ENCODE measurements at regions not wholly inside any gene's neighbourhood (a gene's known extent, or its start where the extent isn't known, plus 50 kb on each side); places are given as distances from the start of the nearest gene placed in this dataset.

DNA sequence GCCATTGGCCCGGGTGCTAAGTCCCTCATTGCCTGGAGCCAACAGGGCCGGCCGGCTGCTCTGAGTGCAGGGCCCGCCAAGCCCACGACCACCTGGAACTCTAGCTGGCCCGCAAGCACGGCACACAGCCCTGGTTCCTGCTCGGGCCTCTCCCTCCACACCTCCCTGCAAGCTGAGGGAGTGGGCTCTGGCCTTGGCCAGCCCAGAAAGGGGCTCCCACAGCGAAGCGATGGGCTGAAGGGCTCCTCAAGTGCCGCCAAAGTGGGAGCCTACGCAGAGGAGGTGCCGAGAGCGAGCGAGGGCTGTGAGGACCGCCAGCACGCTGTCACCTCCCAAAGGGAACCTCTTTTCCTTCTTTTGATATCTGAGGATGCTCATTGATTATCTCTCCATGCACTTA lies 283.4 kb downstream of the PRDM2 start:
- Histone ChIP-seq H3K79me2 (ENCODE audit: insufficient read depth, low read length) (no peaks in the 10 kb centered on the region), H2AFZ (ENCODE audit: insufficient read depth, low read depth, low read length, poor library complexity, severe bottlenecking) (no peak overlapping the region), H3K4me1 (ENCODE audit: control insufficient read depth in 1 of 2, insufficient read depth in 2 of 2, low read length in 2 of 2) (no peaks in the 10 kb centered on the region), H3K9me3 (replicated peaks in 1 of 2; ENCODE audit: control insufficient read depth in 1 of 2, insufficient read depth in 1 of 2, low read length in 2 of 2) (no peaks in the 10 kb centered on the region), H3K27me3 (ENCODE audit: control insufficient read depth in 2 of 2, insufficient read depth in 2 of 2, low read length in 2 of 2) (no peaks in the 10 kb centered on the region), H4K20me1 (ENCODE audit: insufficient read depth, low read length) (no peaks in the 10 kb centered on the region), H3K4me2 (replicated peaks; ENCODE audit: extremely low read depth, low read length, poor library complexity, severe bottlenecking) (no peak overlapping the region), H3K9ac (ENCODE audit: insufficient read depth, low read length, poor library complexity, severe bottlenecking) (no peak overlapping the region), H3K36me3 (replicated peaks in 1 of 2; ENCODE audit: control insufficient read depth in 1 of 2, insufficient read depth in 2 of 2, low read length in 2 of 2) (no peaks in the 10 kb centered on the region), H3K27ac (ENCODE audit: low read depth in 1 of 2, low read length in 2 of 2) (no peak overlapping the region), H3K4me3 (replicated peaks in 1 of 3; ENCODE audit: low read depth in 2 of 3, low read length in 3 of 3) (no peak overlapping the region)
- intact Hi-C loops (cut with micrococcal nuclease): no loop called here
- no peaks in the 10 kb centered on the region for H3K4me1 Mint-ChIP-seq
- TF ChIP-seq CTCF (IDR thresholded peaks at IDR 0.05): no peak
- no peak for DNase-seq
- H3K27me3 Mint-ChIP-seq (ENCODE audit: low read depth in 3 of 3): peaks cover 2 to 3% (median 2%) of the 10 kb centered on the region in 3 donors
- no peak overlapping the region for H3K4me3 Mint-ChIP-seq
- peaks cover 2 to 11% (median 3%) of the 10 kb centered on the region in 7 donors for H3K9me3 Mint-ChIP-seq
- 96% methylated on average over 15 of the region's 17 CpGs for WGBS (ENCODE audit: insufficient coverage)
- no peaks in the 10 kb centered on the region for H3K36me3 Mint-ChIP-seq
- no peak overlapping the region for H3K27ac Mint-ChIP-seq

- Mint-ChIP-seq H3K4me1 (no peaks in the 10 kb centered on the region), H3K27me3 (ENCODE audit: low read depth in 3 of 3) (peaks cover 0 to 4% (median 3%) of the 10 kb centered on the region in 3 donors), H3K9me3 (peaks cover 0 to 10% (median 7%) of the 10 kb centered on the region in 7 donors), H3K27ac (no peak overlapping the region), H3K36me3 (no peaks in the 10 kb centered on the region), H3K4me3 (no peak overlapping the region)
- no peak overlapping the region for H3K9ac ChIP-seq (ENCODE audit: insufficient read depth, low read length, poor library complexity, severe bottlenecking)
- no peaks in the 10 kb centered on the region for H4K20me1 ChIP-seq (ENCODE audit: insufficient read depth, low read length)
- 90% methylated on average over 3 of the region's 5 CpGs for WGBS (ENCODE audit: insufficient coverage)
- H3K4me2 ChIP-seq (replicated peaks; ENCODE audit: extremely low read depth, low read length, poor library complexity, severe bottlenecking): no peak overlapping the region
- no peaks in the 10 kb centered on the region for H3K36me3 ChIP-seq (replicated peaks in 1 of 2; ENCODE audit: control insufficient read depth in 1 of 2, insufficient read depth in 2 of 2, low read length in 2 of 2)
- peaks cover 3% of the 10 kb centered on the region in 2 donors for H3K9me3 ChIP-seq (replicated peaks in 1 of 2; ENCODE audit: control insufficient read depth in 1 of 2, insufficient read depth in 1 of 2, low read length in 2 of 2)
- no peaks in the 10 kb centered on the region for H3K4me1 ChIP-seq (ENCODE audit: control insufficient read depth in 1 of 2, insufficient read depth in 2 of 2, low read length in 2 of 2)
- H3K4me3 ChIP-seq (replicated peaks in 1 of 3; ENCODE audit: low read depth in 2 of 3, low read length in 3 of 3): no peak overlapping the region
- intact Hi-C loops (cut with micrococcal nuclease): no loop called here
- H3K27ac ChIP-seq (ENCODE audit: low read depth in 1 of 2, low read length in 2 of 2): no peak overlapping the region
- DNase-seq: no peak
- H2AFZ ChIP-seq (ENCODE audit: insufficient read depth, low read depth, low read length, poor library complexity, severe bottlenecking): no peak overlapping the region
- no peak for TF ChIP-seq CTCF (IDR thresholded peaks at IDR 0.05)
- no peaks in the 10 kb centered on the region for H3K27me3 ChIP-seq (ENCODE audit: control insufficient read depth in 2 of 2, insufficient read depth in 2 of 2, low read length in 2 of 2)
- no peaks in the 10 kb centered on the region for H3K79me2 ChIP-seq (ENCODE audit: insufficient read depth, low read length)
These were observed 291.0 kb downstream of the PRDM2 start for GRCh38 chr1:13990939-13991338.
